HepG2 (cell line): ENCODE measurements at regions not wholly inside any gene's neighbourhood (a gene's known extent, or its start where the extent isn't known, plus 50 kb on each side); places are given as distances from the start of the nearest gene placed in this dataset.

Experiments used
- MNT ChIP-seq: fragments of 450-650 bp; IDR thresholded peaks from 2 replicates; pipeline ENCODE4 v1.6.1; 2016
- PRDM10 ChIP-seq: sonication (generic); formaldehyde crosslinking; IDR thresholded peaks from 2 replicates; pipeline ENCODE4 v1.4.0; 2020; ENCODE audit warnings: low read depth, missing genetic modification reagents
- TIGD3 ChIP-seq: sonication (generic); formaldehyde crosslinking; IDR thresholded peaks from 2 replicates; pipeline ENCODE4 v1.5.1; 2020; ENCODE audit warnings: mild to moderate bottlenecking, missing genetic modification reagents, borderline replicate concordance
- TRIM22 ChIP-seq: fragments of 450-650 bp; IDR thresholded peaks from 2 replicates; pipeline ENCODE4 v1.6.1; 2017
- YEATS4 ChIP-seq: sonication (generic); formaldehyde crosslinking; IDR thresholded peaks from 2 replicates; pipeline ENCODE4 v1.4.0; 2020; ENCODE audit warnings: missing genetic modification reagents, borderline replicate concordance
- ZNF512B ChIP-seq: sonication (generic); formaldehyde crosslinking; IDR thresholded peaks from 2 replicates; pipeline ENCODE4 v1.5.1; 2020; ENCODE audit warnings: missing genetic modification reagents, mild to moderate bottlenecking, borderline replicate concordance
- ZNF879 ChIP-seq: sonication (generic); formaldehyde crosslinking; IDR thresholded peaks from 2 replicates; pipeline ENCODE4 v1.8.1; 2023; ENCODE audit warnings: missing genetic modification reagents
- ZSCAN5A ChIP-seq: sonication (generic); formaldehyde crosslinking; IDR thresholded peaks from 2 replicates; pipeline ENCODE4 v1.8.0; 2022; ENCODE audit warnings: mild to moderate bottlenecking, missing genetic modification reagents, borderline replicate concordance

- TF ChIP-seq YEATS4 (CRISPR knock-in tag) (no peak), TIGD3 (CRISPR knock-in tag) (no peak), TRIM22 (no peak), ZNF879 (CRISPR knock-in tag) (no peak), PRDM10 (CRISPR knock-in tag) (0 out of 2 replicates have a peak, but pooled peaks have one; percentile 22), ZNF512B (CRISPR knock-in tag) (no peak; the same call in 1 of the 2 replicates), MNT (no peak), ZSCAN5A (CRISPR knock-in tag) (no peak)
Measured at GRCh38 chr2:216571909-216572513, 61.2 kb upstream of the IGFBP2 start (continued).
